ENCODE measurements at regions not wholly inside any gene's neighbourhood (a gene's known extent, or its start where the extent isn't known, plus 50 kb on each side); places are given as distances from the start of the nearest gene placed in this dataset.

DNA sequence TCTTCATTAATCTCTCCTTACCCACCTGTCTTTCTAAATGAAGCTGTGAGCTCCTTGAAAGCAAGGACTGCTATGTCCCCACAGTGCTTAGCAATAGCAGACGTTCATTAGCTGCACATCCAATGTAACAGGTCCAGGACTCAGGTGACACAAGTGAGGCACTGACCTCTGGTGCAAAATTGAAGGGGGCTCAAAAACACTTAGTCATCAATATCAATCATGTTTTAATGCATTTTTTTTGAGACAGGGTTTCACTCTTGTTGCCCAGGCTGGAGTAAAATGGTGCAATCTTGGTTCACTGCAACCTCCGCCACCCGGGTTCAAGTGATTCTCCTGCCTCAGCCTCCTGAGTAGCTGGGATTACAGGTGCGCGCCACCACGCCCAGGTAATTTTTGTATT lies 56.1 kb upstream of the ADGRG2 start:
- no peaks in the 10 kb centered on the region for H3K27me3 Mint-ChIP-seq
- H3K4me3 Mint-ChIP-seq, result no peak overlapping the region
- H3K4me1 Mint-ChIP-seq, result no peaks in the 10 kb centered on the region
- H3K9me3 Mint-ChIP-seq, result no peaks in the 10 kb centered on the region
- intact Hi-C loops (cut with micrococcal nuclease), result no loop called here
- POLR2A ChIA-PET, result no interaction called here
- CTCF ChIA-PET, result no interaction called here
- ATAC-seq (ENCODE audit: low read depth) (no peak), DNase-seq (no peak)
- TF ChIP-seq, protein P1, sequence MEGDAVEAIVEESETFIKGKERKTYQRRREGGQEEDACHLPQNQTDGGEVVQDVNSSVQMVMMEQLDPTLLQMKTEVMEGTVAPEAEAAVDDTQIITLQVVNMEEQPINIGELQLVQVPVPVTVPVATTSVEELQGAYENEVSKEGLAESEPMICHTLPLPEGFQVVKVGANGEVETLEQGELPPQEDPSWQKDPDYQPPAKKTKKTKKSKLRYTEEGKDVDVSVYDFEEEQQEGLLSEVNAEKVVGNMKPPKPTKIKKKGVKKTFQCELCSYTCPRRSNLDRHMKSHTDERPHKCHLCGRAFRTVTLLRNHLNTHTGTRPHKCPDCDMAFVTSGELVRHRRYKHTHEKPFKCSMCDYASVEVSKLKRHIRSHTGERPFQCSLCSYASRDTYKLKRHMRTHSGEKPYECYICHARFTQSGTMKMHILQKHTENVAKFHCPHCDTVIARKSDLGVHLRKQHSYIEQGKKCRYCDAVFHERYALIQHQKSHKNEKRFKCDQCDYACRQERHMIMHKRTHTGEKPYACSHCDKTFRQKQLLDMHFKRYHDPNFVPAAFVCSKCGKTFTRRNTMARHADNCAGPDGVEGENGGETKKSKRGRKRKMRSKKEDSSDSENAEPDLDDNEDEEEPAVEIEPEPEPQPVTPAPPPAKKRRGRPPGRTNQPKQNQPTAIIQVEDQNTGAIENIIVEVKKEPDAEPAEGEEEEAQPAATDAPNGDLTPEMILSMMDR (IDR thresholded peaks at IDR 0.05), result no peak
- no peak overlapping the region for H3K27ac Mint-ChIP-seq
- H3K36me3 Mint-ChIP-seq (ENCODE audit: low read depth), result no peaks in the 10 kb centered on the region

DNA sequence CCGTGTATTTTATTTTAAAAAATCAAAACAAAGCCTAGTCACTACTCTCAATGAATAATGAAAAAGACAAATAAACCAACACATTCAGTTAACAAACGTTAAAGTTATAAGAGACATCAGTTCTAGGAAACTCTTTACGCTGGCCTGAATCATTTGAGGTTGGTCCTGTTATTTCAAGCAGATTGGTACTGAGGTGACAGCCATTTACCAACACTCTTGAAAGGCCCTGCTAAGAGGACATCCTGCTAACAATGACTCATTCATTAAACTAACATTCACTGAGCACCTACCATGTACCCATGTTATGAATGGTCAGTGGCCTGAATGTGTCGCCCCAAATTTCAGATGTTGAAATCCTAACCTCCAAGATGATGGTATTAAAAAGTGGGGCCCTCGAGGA lies 57.1 kb upstream of the ADGRG2 start:
- Mint-ChIP-seq H3K27me3 (no peaks in the 10 kb centered on the region), H3K4me3 (no peak overlapping the region)
- CTCF ChIA-PET, result no interaction called here

DNA sequence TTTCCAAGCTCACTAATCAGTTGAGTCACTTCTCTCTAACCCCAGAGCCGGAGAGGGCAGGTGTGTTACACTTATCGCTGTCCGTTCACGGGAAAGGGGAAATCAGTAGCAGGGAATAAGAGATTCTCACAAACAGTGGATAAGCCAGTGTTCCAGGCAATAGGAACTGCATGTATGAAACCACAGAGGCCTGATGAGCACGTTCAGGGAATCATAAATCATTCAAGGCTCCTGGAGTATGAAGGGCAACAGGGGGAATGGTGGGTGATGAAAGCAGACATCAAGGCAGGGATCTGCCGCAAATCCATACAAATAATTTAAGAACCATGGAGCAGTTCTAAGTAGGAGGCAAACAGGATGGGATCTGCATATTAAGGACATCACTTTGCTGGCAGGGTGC lies 59.1 kb upstream of the ADGRG2 start:
- no peaks in the 10 kb centered on the region for H3K4me1 Mint-ChIP-seq
- ChIA-PET CTCF (no interaction called here), POLR2A (no interaction called here)
- no peaks in the 10 kb centered on the region for H3K36me3 Mint-ChIP-seq (ENCODE audit: low read depth)
- H3K27me3 Mint-ChIP-seq, result no peaks in the 10 kb centered on the region
- TF ChIP-seq, protein P1 (IDR thresholded peaks at IDR 0.05), result no peak
- ATAC-seq (ENCODE audit: low read depth), result no peak
- no peak overlapping the region for H3K4me3 Mint-ChIP-seq
- intact Hi-C loops (cut with micrococcal nuclease), result no loop called here
- no peak for DNase-seq
- H3K9me3 Mint-ChIP-seq, result no peaks in the 10 kb centered on the region
- no peak overlapping the region for H3K27ac Mint-ChIP-seq

More for the DNA sequence above, 57.1 kb upstream of the ADGRG2 start:
- POLR2A ChIA-PET, result no interaction called here
- ATAC-seq (ENCODE audit: low read depth), result no peak
- TF ChIP-seq, protein P1 (IDR thresholded peaks at IDR 0.05), result no peak
- Mint-ChIP-seq H3K4me1 (no peaks in the 10 kb centered on the region), H3K9me3 (no peaks in the 10 kb centered on the region), H3K27ac (no peak overlapping the region), H3K36me3 (ENCODE audit: low read depth) (no peaks in the 10 kb centered on the region)
- no peak for DNase-seq
- intact Hi-C loops (cut with micrococcal nuclease), result no loop called here

DNA sequence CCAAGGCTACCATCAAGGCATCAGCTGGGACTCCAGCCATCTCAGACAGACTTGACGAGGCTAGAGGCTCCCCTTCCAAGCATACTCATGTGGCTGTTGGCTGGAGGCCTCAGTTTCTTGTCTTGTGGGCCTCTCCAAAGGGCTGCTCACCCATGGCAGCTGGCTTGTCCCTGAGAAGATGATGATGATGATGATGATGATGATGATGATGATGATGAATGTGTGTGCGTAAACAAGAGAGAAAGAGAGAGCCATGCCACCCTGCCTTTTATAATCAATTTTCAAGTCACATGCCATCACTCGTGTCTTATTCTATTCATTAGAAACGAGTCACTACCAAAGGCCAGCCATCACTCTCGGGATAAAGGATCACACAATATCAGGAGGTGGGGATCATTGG lies 60.5 kb upstream of the ADGRG2 start:
- H3K27ac Mint-ChIP-seq, result no peak overlapping the region
- TF ChIP-seq, protein P1 (IDR thresholded peaks at IDR 0.05), result no peak
- H3K36me3 Mint-ChIP-seq (ENCODE audit: low read depth), result no peaks in the 10 kb centered on the region
- intact Hi-C loops (cut with micrococcal nuclease), result no loop called here
- ChIA-PET CTCF (no interaction called here), POLR2A (interaction anchor here (0.6 kb wide), 1 partner anchor 147 kb away, joined by 3 read pairs; no protein-coding TSS in a partner anchor)
- H3K4me1 Mint-ChIP-seq, result no peaks in the 10 kb centered on the region
- DNase-seq (no peak), ATAC-seq (ENCODE audit: low read depth) (no peak)
- no peak overlapping the region for H3K4me3 Mint-ChIP-seq
- no peaks in the 10 kb centered on the region for H3K9me3 Mint-ChIP-seq
- H3K27me3 Mint-ChIP-seq, result no peaks in the 10 kb centered on the region

DNA sequence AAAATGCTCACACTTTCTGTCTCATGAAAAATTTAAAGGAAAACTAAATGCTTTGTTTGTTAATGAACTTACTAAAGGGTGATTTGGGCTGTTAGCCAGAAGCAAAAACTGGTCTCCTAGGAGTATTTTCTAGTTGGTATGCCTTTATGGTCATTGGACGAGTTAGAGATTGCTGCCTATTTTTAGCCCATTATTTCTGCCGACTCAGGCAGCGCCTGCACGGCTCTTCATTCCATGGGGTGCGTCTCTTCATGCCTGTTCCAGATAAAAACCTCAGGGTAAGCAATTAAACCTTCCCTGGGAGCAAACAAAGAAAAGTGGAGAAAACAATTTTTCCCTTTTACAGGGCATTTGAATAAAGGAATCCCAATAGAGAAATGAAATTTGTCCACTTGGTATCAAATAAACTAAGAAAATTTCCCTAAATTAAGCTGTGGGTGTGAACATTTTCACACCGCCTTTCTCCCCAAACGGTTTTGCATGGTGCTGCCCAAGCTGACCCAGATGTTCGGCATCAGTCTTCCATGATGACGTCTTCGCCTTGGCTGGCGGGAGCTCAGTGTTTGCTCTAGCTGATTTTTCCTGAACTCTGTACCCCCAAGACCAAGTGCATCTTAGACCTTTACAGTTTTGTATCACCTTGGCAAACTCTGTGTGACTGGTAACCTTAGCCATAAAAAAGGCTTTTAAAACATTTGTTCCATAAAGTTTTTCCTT lies 61.7 kb upstream of the ADGRG2 start:
- H3K27me3 Mint-ChIP-seq, result no peaks in the 10 kb centered on the region
- TF ChIP-seq, protein P1 (IDR thresholded peaks at IDR 0.05), result no peak
- ChIA-PET CTCF (no interaction called here), POLR2A (interaction anchor here (0.7 kb wide), 1 partner anchor 7 kb away, joined by 3 read pairs; no protein-coding TSS in a partner anchor)
- ATAC-seq (ENCODE audit: low read depth), result no peak
- H3K36me3 Mint-ChIP-seq (ENCODE audit: low read depth), result no peaks in the 10 kb centered on the region
- H3K9me3 Mint-ChIP-seq, result no peaks in the 10 kb centered on the region
- no peak overlapping the region for H3K27ac Mint-ChIP-seq
- H3K4me1 Mint-ChIP-seq, result no peaks in the 10 kb centered on the region
- no peak overlapping the region for H3K4me3 Mint-ChIP-seq
- DNase-seq, result no peak
- intact Hi-C loops (cut with micrococcal nuclease), result no loop called here

All from activated B cell treated with CpG ODN at 0.5 μM for 24 hours (primary cell).